HuH-7 (cell line): ENCODE measurements at regions not wholly inside any gene's neighbourhood (a gene's known extent, or its start where the extent isn't known, plus 50 kb on each side); places are given as distances from the start of the nearest gene placed in this dataset.

ENCODE experiments used
- DNase-seq: peaks from one replicate; pipeline ENCODE4 v3.0.0; 2011; ENCODE audit warnings: low spot score

GRCh38 chr3:70558956-70559355 is 246.5 kb upstream of the MDFIC2 start:
- no peak for DNase-seq

- no peak for DNase-seq
Measured at GRCh38 chr3:70557976-70558375, 245.5 kb upstream of the MDFIC2 start.

GRCh38 chr3:70556056-70556455 is 243.6 kb upstream of the MDFIC2 start:
- no peak for DNase-seq

- DNase-seq = no peak
Measured at GRCh38 chr3:70554170-70554569, 241.7 kb upstream of the MDFIC2 start.

- DNase-seq = no peak
Measured at GRCh38 chr3:70550723-70551319, 238.4 kb upstream of the MDFIC2 start.

- no peak for DNase-seq
Measured at GRCh38 chr3:70546679-70547078, 234.2 kb upstream of the MDFIC2 start.

- DNase-seq = no peak
Measured at GRCh38 chr3:70543493-70543892, 231.1 kb upstream of the MDFIC2 start.

GRCh38 chr3:70539908-70540307 is 227.5 kb upstream of the MDFIC2 start:
- DNase-seq = no peak

GRCh38 chr3:70532806-70533205 is 220.4 kb upstream of the MDFIC2 start:
- DNase-seq = no peak

- DNase-seq = no peak
Measured at GRCh38 chr3:70531838-70532489, 219.5 kb upstream of the MDFIC2 start.

GRCh38 chr3:70531063-70531657 is 218.7 kb upstream of the MDFIC2 start:
- peak; percentile 2 for DNase-seq

- DNase-seq = no peak
Measured at GRCh38 chr3:70530626-70531025, 218.2 kb upstream of the MDFIC2 start.

GRCh38 chr3:70527026-70527425 is 214.6 kb upstream of the MDFIC2 start:
- no peak for DNase-seq

GRCh38 chr3:70519913-70520659 is 207.6 kb upstream of the MDFIC2 start:
- DNase-seq = no peak

GRCh38 chr3:70519026-70519425 is 206.6 kb upstream of the MDFIC2 start:
- DNase-seq = no peak

- DNase-seq = no peak
Measured at GRCh38 chr3:70518356-70518755, 205.9 kb upstream of the MDFIC2 start.

GRCh38 chr3:70517124-70517890 is 204.9 kb upstream of the MDFIC2 start:
- no peak for DNase-seq

GRCh38 chr3:70516076-70516475 is 203.6 kb upstream of the MDFIC2 start:
- no peak for DNase-seq

GRCh38 chr3:70507486-70507885 is 195.0 kb upstream of the MDFIC2 start:
- DNase-seq = no peak

GRCh38 chr3:70506775-70507174 is 194.3 kb upstream of the MDFIC2 start:
- DNase-seq = no peak

GRCh38 chr3:70501561-70501960 is 189.1 kb upstream of the MDFIC2 start:
- DNase-seq = no peak

GRCh38 chr3:70488816-70489215 is 176.4 kb upstream of the MDFIC2 start:
- no peak for DNase-seq
